HG03066 (cell line): ENCODE measurements at regions not wholly inside any gene's neighbourhood (a gene's known extent, or its start where the extent isn't known, plus 50 kb on each side); places are given as distances from the start of the nearest gene placed in this dataset.

Experiments used
- ATAC-seq: cut with Tn5 transposase; IDR thresholded peaks from one replicate; pipeline ENCODE4 v1.9.1; 2021; ENCODE audit warnings: low read depth; ENCODE audit not compliant: unreplicated experiment

- ATAC-seq, result no peak
Observed at GRCh38 chr18:66694852-66695251, 91.0 kb upstream of the CDH19 start.

- ATAC-seq, result no peak
Observed at GRCh38 chr18:66687635-66688034, 83.7 kb upstream of the CDH19 start.

- ATAC-seq, result no peak
Observed at GRCh38 chr18:66682855-66683322, 79.0 kb upstream of the CDH19 start.

GRCh38 chr18:66676699-66677098 lies 72.8 kb upstream of the CDH19 start:
- no peak for ATAC-seq

DNA sequence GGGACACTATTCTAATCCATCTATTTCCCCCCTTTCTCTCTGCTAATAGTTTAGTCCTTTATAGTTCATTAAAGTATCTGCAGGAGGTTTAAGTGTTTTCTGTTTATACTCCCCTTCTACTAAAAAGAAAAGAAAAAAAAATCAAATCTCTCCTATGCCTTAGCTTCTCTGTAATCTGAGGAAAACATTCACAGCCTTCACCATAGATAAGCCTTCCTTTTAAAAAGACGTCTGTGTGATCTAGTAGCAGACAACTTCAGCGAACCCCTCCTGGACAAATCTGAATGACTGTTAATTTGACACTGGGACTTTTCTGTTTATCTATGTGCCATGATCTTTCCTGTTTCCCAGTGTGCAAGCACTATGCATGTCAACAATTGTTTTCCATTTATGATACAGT lies 70.4 kb upstream of the CDH19 start:
- ATAC-seq, result no peak

- ATAC-seq, result no peak
Observed at GRCh38 chr18:66668706-66669105, 64.8 kb upstream of the CDH19 start.

DNA sequence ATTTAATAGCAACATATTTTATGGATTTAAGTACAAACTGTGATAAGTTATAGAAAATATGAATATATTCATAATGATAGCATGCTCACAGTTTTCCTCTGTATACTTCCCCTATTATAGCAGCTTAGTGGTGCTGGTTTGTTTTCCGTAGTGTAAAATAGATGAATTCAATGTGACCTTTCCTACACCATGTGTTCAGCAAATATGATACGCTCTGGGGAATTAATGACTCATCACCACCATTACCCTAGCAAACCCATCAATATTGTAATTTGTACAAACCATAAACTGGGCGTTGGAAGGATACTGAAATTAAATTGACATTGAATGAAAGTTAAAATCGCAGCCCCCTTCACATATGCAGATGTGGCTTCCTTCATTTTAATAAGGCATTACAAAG lies 58.7 kb upstream of the CDH19 start:
- no peak for ATAC-seq

DNA sequence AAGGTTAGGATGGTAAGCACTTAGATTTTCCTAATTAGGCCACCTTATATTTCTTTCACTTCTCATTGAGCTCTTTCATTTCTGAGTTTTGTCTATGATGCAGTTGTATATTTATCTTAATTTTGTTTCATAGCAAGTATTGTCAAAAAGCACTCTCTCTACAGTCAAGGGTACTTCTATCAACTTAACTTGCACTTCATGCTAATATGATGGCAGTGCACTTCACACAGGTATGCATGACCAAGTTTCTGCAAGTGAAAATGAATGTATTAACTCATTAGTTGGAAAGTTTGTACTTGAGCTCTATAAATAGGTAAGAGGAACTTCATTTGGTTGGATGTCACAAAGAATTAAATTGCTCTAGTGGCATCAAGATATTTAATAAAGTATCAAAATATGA lies 51.5 kb upstream of the CDH19 start:
- ATAC-seq, result no peak
